NOMO-1 treated with DMSO at 0.1 percent for 48 hours (cell line): ENCODE measurements at regions not wholly inside any gene's neighbourhood (a gene's known extent, or its start where the extent isn't known, plus 50 kb on each side); places are given as distances from the start of the nearest gene placed in this dataset.

ENCODE experiments used
- DNase-seq: peaks from one replicate; lab custom pipeline; 2025; ENCODE audit not compliant: unreplicated experiment; lab: John Stamatoyannopoulos, UW

GRCh38 chr21:26225046-26225445, 54.5 kb upstream of the APP start:
- DNase-seq = no peak

- DNase-seq = no peak
Observed at GRCh38 chr21:26224366-26224765, 53.8 kb upstream of the APP start.
